Uterus (tissue), 2 donors: ENCODE measurements at regions not wholly inside any gene's neighbourhood (a gene's known extent, or its start where the extent isn't known, plus 50 kb on each side); places are given as distances from the start of the nearest gene placed in this dataset.

ENCODE experiments used
- POLR2A ChIP-seq, 2 donors: fragments of 450-650 bp; IDR thresholded peaks; one replicate each; pipeline ENCODE4 v1.6.1; 2016; ENCODE audit warnings: antibody characterized with exemption in 2 of 2, mild to moderate bottlenecking in 1 of 2, moderate library complexity in 1 of 2
- TF ChIP-seq, protein P1 (sequence below), 4 experiments: fragments of 200-600 bp in 2 of 4; fragments of 450-650 bp in 2 of 4; sonication (generic) in 2 of 4; IDR thresholded peaks; one replicate each; pipeline ENCODE4 v1.5.1; 2016 to 2019; ENCODE audit warnings: antibody characterized with exemption in 4 of 4, mild to moderate bottlenecking in 2 of 4, moderate library complexity in 1 of 4

DNA sequence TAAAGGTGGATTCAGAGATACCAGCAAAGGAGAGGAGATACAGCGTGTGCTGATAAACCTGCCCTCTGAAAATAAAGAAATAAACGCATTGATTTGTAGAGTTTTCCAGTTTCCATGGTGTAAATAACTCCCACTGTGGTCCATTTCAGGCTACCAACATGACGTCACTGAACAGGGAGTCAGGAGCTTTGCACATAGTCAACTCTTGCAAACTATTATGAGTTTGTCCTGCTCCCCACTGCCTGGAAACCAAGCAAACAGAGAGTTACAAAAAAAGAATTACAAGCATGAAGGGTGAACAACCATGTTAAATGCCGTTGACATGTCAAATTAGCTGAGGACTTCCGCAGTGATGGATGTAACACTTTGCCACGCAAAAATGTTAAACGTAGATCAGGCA, 70.4 kb upstream of the GATA2 start:
- TF ChIP-seq, protein P1, sequence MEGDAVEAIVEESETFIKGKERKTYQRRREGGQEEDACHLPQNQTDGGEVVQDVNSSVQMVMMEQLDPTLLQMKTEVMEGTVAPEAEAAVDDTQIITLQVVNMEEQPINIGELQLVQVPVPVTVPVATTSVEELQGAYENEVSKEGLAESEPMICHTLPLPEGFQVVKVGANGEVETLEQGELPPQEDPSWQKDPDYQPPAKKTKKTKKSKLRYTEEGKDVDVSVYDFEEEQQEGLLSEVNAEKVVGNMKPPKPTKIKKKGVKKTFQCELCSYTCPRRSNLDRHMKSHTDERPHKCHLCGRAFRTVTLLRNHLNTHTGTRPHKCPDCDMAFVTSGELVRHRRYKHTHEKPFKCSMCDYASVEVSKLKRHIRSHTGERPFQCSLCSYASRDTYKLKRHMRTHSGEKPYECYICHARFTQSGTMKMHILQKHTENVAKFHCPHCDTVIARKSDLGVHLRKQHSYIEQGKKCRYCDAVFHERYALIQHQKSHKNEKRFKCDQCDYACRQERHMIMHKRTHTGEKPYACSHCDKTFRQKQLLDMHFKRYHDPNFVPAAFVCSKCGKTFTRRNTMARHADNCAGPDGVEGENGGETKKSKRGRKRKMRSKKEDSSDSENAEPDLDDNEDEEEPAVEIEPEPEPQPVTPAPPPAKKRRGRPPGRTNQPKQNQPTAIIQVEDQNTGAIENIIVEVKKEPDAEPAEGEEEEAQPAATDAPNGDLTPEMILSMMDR (IDR thresholded peaks at IDR 0.05) = no peak
- no peak for TF ChIP-seq POLR2A (IDR thresholded peaks at IDR 0.05)
